Adrenal gland (tissue), 5 donors: ENCODE measurements at regions not wholly inside any gene's neighbourhood (a gene's known extent, or its start where the extent isn't known, plus 50 kb on each side); places are given as distances from the start of the nearest gene placed in this dataset.

Experiments used
- CTCF ChIP-seq, 6 experiments: fragments of 450-650 bp in 4 of 6; fragments of 200-600 bp in 2 of 6; sonication (generic) in 1 of 6; IDR thresholded peaks; 1 replicate in 5 of 6; 2 replicates in 1 of 6; pipeline versions ENCODE4 v1.5.1 to v1.8.0; 2016 to 2021; ENCODE audit warnings: antibody characterized with exemption in 6 of 6, mild to moderate bottlenecking in 2 of 6, moderate library complexity in 1 of 6
- POLR2A ChIP-seq, 2 donors: fragments of 450-650 bp; IDR thresholded peaks; one replicate each; pipeline ENCODE4 v1.6.1; 2017; ENCODE audit warnings: antibody characterized with exemption in 2 of 2, mild to moderate bottlenecking in 2 of 2, moderate library complexity in 1 of 2
- donor health status: DM: no; HTN: no; CAD: no.

GRCh38 chr18:8963876-8964275, 138.6 kb upstream of the NDUFV2 start:
- TF ChIP-seq CTCF (IDR thresholded peaks at IDR 0.05), result no peak
- no peak for TF ChIP-seq POLR2A (IDR thresholded peaks at IDR 0.05)
